Common myeloid progenitor, CD34-positive (primary cell): ENCODE measurements at regions not wholly inside any gene's neighbourhood (a gene's known extent, or its start where the extent isn't known, plus 50 kb on each side); places are given as distances from the start of the nearest gene placed in this dataset.
"Not testable (repeated sequence)": the region's sequence is repeated elsewhere in the genome, so short reads cannot be mapped to it uniquely, and the experiment has no call there.

Experiments used
- CTCF ChIA-PET: fragments of 350-600 bp; sonication (Branson Sonifier 250); formaldehyde crosslinking; loops from one replicate; lab custom pipeline; 2021; ENCODE audit warnings: antibody characterized with exemption; lab: Charles Lee
- POLR2A ChIA-PET: fragments of 350-600 bp; sonication (Branson Sonifier 250); formaldehyde crosslinking; loops from one replicate; lab custom pipeline; 2021; ENCODE audit warnings: antibody characterized with exemption; lab: Charles Lee
- DNase-seq, 3 donors: peaks; one replicate each; pipeline versions ENCODE4 v3.0.0 to v3.0.0-alpha.2; 2013
- H3K27ac ChIP-seq, 2 experiments: 1 replicate in 1 of 2; 2 replicates in 1 of 2; pipeline ENCODE4 v1.7.0; 2013; ENCODE audit warnings: inconsistent platforms in 2 of 2, low read length in 2 of 2, mild to moderate bottlenecking in 2 of 2, low read depth in 1 of 2, moderate library complexity in 1 of 2; ENCODE audit not compliant: severe bottlenecking in 2 of 2, insufficient read depth in 1 of 2, poor library complexity in 1 of 2
- H3K27me3 ChIP-seq, 5 experiments: replicated peaks in 2 of 5; 1 replicate in 3 of 5; 2 replicates in 2 of 5; pipeline versions ENCODE4 v1.6.1 to v1.7.0; 2013; ENCODE audit warnings: low read length in 4 of 5, mild to moderate bottlenecking in 2 of 5, moderate library complexity in 2 of 5, inconsistent platforms in 1 of 5; ENCODE audit not compliant: insufficient read depth in 5 of 5, control insufficient read depth in 4 of 5
- H3K36me3 ChIP-seq, 4 experiments: 1 replicate in 2 of 4; 2 replicates in 2 of 4; pipeline versions ENCODE4 v1.6.1 to v1.7.0; 2013; ENCODE audit warnings: low read length in 3 of 4, control low read depth in 1 of 4, mild to moderate bottlenecking in 1 of 4; ENCODE audit not compliant: control insufficient read depth in 4 of 4, insufficient read depth in 4 of 4
- H3K4me1 ChIP-seq, 4 experiments: 1 replicate in 3 of 4; 2 replicates in 1 of 4; pipeline versions ENCODE4 v1.6.1 to v1.7.1; 2013; ENCODE audit warnings: low read length in 3 of 4, mild to moderate bottlenecking in 3 of 4, control low read depth in 1 of 4, inconsistent platforms in 1 of 4, moderate library complexity in 1 of 4; ENCODE audit not compliant: control insufficient read depth in 4 of 4, insufficient read depth in 4 of 4; ENCODE audit errors: control extremely low read depth in 1 of 4
- H3K4me3 ChIP-seq, 7 experiments: 1 replicate in 4 of 7; 2 replicates in 3 of 7; pipeline versions ENCODE4 v1.5.1 to v1.7.0; 2013; ENCODE audit warnings: mild to moderate bottlenecking in 7 of 7, low read length in 6 of 7, moderate library complexity in 6 of 7, inconsistent platforms in 2 of 7, low read depth in 2 of 7, control low read depth in 1 of 7; ENCODE audit not compliant: insufficient read depth in 4 of 7, control insufficient read depth in 1 of 7; ENCODE audit errors: extremely low read depth in 1 of 7
- H3K9me3 ChIP-seq, 5 experiments: 1 replicate in 4 of 5; 2 replicates in 1 of 5; pipeline versions ENCODE4 v1.6.1 to v1.7.1; 2013; ENCODE audit warnings: low read length in 4 of 5, mild to moderate bottlenecking in 2 of 5, inconsistent platforms in 1 of 5, low read depth in 1 of 5, moderate library complexity in 1 of 5; ENCODE audit not compliant: control insufficient read depth in 4 of 5, insufficient read depth in 2 of 5; ENCODE audit errors: control extremely low read depth in 1 of 5
- WGBS: methylation state at CpG from one replicate; pipeline ENCODE4 v1.1.5; 2013; ENCODE audit not compliant: insufficient coverage; 5-methylcytosine and 5-hydroxymethylcytosine counted together

DNA sequence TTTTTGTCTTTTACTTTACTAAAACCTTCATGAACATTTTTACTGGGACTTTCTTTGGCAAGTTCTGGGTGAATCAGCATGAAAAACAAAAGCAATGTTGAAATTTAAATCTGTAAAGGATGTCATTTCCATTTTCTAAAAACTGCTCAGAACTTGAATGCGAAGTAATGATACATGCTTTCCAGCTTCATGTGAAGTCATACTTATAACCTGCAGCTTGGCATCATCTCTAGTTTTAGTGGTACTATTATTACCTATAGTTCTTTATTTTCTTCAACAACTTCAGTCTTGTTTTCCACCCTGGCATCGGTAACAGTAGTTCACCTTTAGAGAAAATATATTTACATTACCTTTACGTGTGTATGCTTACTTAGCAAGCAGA lies 421.4 kb upstream of the DIPK2B start:
- ChIA-PET CTCF (no interaction called here), POLR2A (no interaction called here)
- Histone ChIP-seq H3K36me3 (no peaks in the 10 kb centered on the region), H3K4me3 (no peak overlapping the region), H3K9me3 (no peaks in the 10 kb centered on the region), H3K27ac (no peak overlapping the region), H3K27me3 (no peaks in the 10 kb centered on the region), H3K4me1 (no peaks in the 10 kb centered on the region)
- WGBS, result 92% methylated on average over 2 of the region's 3 CpGs
- DNase-seq, result no peak

- no peaks in the 10 kb centered on the region for H3K4me1 ChIP-seq
- no peaks in the 10 kb centered on the region for H3K9me3 ChIP-seq
- ChIA-PET POLR2A (no interaction called here), CTCF (no interaction called here)
- H3K4me3 ChIP-seq, result no peak overlapping the region
- 60% methylated on average over 3 of the region's 7 CpGs for WGBS
- no peak overlapping the region for H3K27ac ChIP-seq
- H3K36me3 ChIP-seq, result no peaks in the 10 kb centered on the region
- no peak for DNase-seq
- no peaks in the 10 kb centered on the region for H3K27me3 ChIP-seq
Observed at GRCh38 chrX:45621376-45622041, 420.8 kb upstream of the DIPK2B start.

DNA sequence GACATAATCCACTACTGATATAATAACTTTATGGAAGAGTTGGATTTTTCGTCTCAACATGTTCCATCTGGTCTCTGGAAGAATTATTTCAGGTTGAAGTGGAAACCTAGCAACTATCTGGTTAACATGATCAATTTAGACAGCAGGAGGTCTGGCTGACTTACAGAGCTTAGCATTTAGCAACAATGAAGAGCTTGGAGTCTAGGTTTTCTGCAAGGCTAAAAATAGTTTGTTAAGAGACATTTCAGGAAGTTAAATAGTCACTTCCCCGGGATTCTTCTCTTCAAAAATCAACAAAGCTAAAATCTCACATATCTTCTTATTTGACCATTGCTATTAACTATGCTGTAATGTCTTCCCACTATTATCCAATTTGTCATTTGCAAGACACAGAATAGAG lies 418.6 kb upstream of the DIPK2B start:
- WGBS, result 86% methylated on average over 1 of the region's 2 CpGs
- Histone ChIP-seq H3K27ac (no peak overlapping the region), H3K9me3 (peaks cover 0 to 2% (median 0%) of the 10 kb centered on the region in 5 experiments), H3K27me3 (no peaks in the 10 kb centered on the region), H3K4me1 (no peaks in the 10 kb centered on the region), H3K36me3 (no peaks in the 10 kb centered on the region), H3K4me3 (no peak overlapping the region)
- no peak for DNase-seq
- POLR2A ChIA-PET, result no interaction called here
- CTCF ChIA-PET, result no interaction called here

DNA sequence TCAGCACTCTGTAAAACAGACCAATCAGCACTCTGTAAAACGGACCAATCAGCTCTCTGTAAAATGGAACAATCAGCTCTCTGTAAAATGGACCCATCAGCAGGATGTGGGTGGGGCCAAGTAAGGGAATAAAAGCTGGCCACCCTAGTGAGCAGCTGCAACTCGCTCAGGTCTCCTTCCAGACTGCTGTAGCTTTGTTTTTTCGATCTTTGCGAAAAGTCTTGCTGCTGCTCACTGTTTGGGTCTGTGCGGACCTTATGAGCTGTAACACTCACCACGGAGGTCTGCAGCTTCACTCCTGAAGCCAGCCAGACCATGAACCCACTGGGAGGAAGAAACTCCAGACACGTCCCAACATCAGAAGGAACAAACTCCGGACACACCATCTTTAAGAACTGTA lies 414.9 kb upstream of the DIPK2B start:
- H3K4me1 ChIP-seq, POLR2A ChIA-PET, H3K27me3 ChIP-seq, CTCF ChIA-PET, H3K4me3 ChIP-seq, H3K27ac ChIP-seq, DNase-seq, H3K36me3 ChIP-seq: not testable (repeated sequence)
- H3K9me3 ChIP-seq, result peaks cover 2 to 12% (median 4%) of the 10 kb centered on the region in 5 experiments
- WGBS, result 92% methylated on average over 8 of the region's 8 CpGs

DNA sequence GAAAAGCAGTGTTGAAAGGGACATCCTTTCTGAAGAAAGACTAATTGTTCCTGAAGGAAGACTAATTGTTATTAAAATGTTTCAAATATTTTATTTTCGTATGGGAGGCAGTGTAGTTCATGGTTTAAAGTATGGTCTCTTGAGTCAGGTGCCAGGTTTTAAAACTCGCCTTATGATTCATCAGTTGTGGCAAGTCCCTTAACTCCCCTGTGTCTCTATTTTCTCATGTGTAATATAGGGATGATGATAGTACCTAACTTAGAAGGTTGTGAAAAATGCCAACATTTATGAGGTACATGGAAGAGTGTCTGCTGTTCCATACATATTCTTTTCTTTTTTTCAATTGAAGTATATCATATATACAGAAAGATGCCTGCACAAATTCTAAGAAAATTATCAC lies 414.2 kb upstream of the DIPK2B start:
- Histone ChIP-seq H3K9me3 (peaks cover 2 to 18% (median 4%) of the 10 kb centered on the region in 5 experiments), H3K4me3 (no peak overlapping the region), H3K4me1 (no peaks in the 10 kb centered on the region), H3K27ac (no peak overlapping the region), H3K36me3 (no peaks in the 10 kb centered on the region), H3K27me3 (no peaks in the 10 kb centered on the region)
- no peak for DNase-seq
- CTCF ChIA-PET, result no interaction called here
- 100% methylated on average over 1 of the region's 2 CpGs for whole genome bisulfite sequencing
- POLR2A ChIA-PET, result no interaction called here

DNA sequence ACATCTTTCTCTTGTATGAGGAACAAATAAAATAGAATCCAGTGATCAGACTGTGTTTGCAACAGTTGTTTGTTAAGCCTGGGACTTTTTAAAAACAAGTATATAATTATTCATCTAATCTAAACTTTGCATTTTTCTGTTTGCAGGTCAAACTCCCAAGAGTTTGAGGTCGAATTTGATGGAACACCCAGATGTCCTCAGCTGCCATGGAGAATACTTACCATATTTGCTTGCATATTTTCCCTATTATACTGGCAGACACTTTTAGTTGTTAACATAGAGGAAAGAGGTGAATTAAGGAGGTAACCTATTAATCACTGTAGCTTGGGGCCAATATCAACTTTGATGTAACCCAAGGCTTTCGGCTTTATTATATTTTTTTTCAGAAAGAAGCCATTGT lies 401.5 kb upstream of the DIPK2B start:
- no CpG with 5 or more reads among the region's 2 CpGs for WGBS
- no peak for DNase-seq
- Histone ChIP-seq H3K27me3 (peaks cover 0 to 4% (median 0%) of the 10 kb centered on the region in 5 experiments), H3K4me3 (no peak overlapping the region), H3K27ac (no peak overlapping the region), H3K4me1 (peaks cover 0 to 2% (median 0%) of the 10 kb centered on the region in 4 experiments), H3K9me3 (peaks cover 0 to 3% (median 0%) of the 10 kb centered on the region in 5 experiments), H3K36me3 (no peaks in the 10 kb centered on the region)
- ChIA-PET POLR2A (no interaction called here), CTCF (no interaction called here)

GRCh38 chrX:45601052-45601451 lies 400.4 kb upstream of the DIPK2B start:
- H3K4me3 ChIP-seq, result no peak overlapping the region
- peaks cover 0 to 4% (median 0%) of the 10 kb centered on the region in 5 experiments for H3K27me3 ChIP-seq
- CTCF ChIA-PET, result no interaction called here
- H3K36me3 ChIP-seq, result no peaks in the 10 kb centered on the region
- WGBS, result 71% methylated on average over 4 of the region's 5 CpGs
- POLR2A ChIA-PET, result no interaction called here
- H3K4me1 ChIP-seq, result peaks cover 0 to 2% (median 0%) of the 10 kb centered on the region in 4 experiments
- no peak overlapping the region for H3K27ac ChIP-seq
- peaks cover 0 to 3% (median 0%) of the 10 kb centered on the region in 5 experiments for H3K9me3 ChIP-seq
- no peak for DNase-seq
